Neutrophil (primary cell): ENCODE measurements at regions not wholly inside any gene's neighbourhood (a gene's known extent, or its start where the extent isn't known, plus 50 kb on each side); places are given as distances from the start of the nearest gene placed in this dataset.

Experiments used
- H3K27ac ChIP-seq: fragments of 200-600 bp; sonication (generic); 2 replicates; pipeline ENCODE4 v1.5.1; 2016; ENCODE audit warnings: mild to moderate bottlenecking, moderate library complexity
- H3K27me3 ChIP-seq: fragments of 200-600 bp; sonication (generic); 2 replicates; pipeline ENCODE4 v1.6.0; 2016; ENCODE audit warnings: mild to moderate bottlenecking
- H3K36me3 ChIP-seq: fragments of 200-600 bp; sonication (generic); 2 replicates; pipeline ENCODE4 v1.5.1; 2017
- H3K4me1 ChIP-seq, 2 experiments: fragments of 200-600 bp in 1 of 2; sonication (generic) in 1 of 2; 1 replicate in 1 of 2; 2 replicates in 1 of 2; pipeline versions ENCODE4 v1.5.1 to v1.6.1; 2013 to 2016; ENCODE audit warnings: low read depth in 1 of 2, low read length in 1 of 2, mild to moderate bottlenecking in 1 of 2, moderate library complexity in 1 of 2; ENCODE audit not compliant: control insufficient read depth in 1 of 2, insufficient read depth in 1 of 2
- H3K4me3 ChIP-seq, 2 experiments: fragments of 200-600 bp in 1 of 2; sonication (generic) in 1 of 2; 1 replicate in 1 of 2; 2 replicates in 1 of 2; pipeline ENCODE4 v1.5.1; 2013 to 2016; ENCODE audit warnings: low read depth in 1 of 2, low read length in 1 of 2, mild to moderate bottlenecking in 1 of 2, moderate library complexity in 1 of 2
- H3K9me3 ChIP-seq: fragments of 200-600 bp; sonication (generic); 2 replicates; pipeline ENCODE4 v1.5.1; 2016
- CTCF ChIP-seq: fragments of 200-600 bp; sonication (generic); IDR thresholded peaks from 2 replicates; pipeline ENCODE4 v1.5.1; 2016; ENCODE audit warnings: antibody characterized with exemption

DNA sequence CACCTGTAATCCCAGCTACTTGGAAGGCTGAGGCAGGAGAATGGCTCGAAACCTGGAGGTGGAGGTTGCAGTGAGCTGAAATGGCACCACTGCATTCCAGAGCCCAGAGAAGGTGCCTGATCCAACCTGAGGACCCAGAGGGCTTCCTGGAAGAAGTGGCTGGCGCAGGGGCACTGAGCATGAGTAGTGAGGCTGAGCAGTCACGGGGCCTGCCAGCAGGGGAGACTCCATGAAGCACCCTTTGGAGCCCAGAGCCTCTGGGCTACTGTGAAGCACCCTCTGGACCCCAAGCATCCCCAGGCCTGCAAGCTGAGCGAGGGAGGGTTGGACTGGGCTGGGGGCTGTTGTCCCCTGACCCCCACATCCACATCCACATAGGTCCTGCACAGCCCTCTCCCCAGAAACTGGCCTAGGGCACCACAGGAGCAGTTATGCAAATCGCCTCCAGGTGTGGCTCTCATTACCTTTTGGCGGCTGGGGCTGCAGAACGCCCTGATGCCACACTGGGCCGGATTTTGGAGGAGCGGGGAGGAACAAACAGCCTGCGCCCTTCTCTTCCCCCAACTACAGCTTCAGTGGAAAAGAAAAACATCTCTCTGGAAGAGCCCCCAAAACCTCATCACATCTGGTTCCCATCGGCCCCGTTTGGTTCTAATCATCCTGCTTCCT lies 78.2 kb upstream of the TARDBP start:
- Histone ChIP-seq H3K9me3 (no peaks in the 10 kb centered on the region), H3K4me1 (no peaks in the 10 kb centered on the region), H3K27me3 (no peaks in the 10 kb centered on the region), H3K4me3 (no peak overlapping the region), H3K36me3 (no peaks in the 10 kb centered on the region), H3K27ac (no peak overlapping the region)
- no peak for TF ChIP-seq CTCF

GRCh38 chr1:10935246-10935645 lies 77.2 kb upstream of the TARDBP start:
- no peak for TF ChIP-seq CTCF
- Histone ChIP-seq H3K4me3 (no peak overlapping the region), H3K27me3 (peaks cover 9% of the 10 kb centered on the region), H3K36me3 (no peaks in the 10 kb centered on the region), H3K27ac (no peak overlapping the region), H3K9me3 (no peaks in the 10 kb centered on the region), H3K4me1 (no peaks in the 10 kb centered on the region)

GRCh38 chr1:10935724-10936123 lies 76.7 kb upstream of the TARDBP start:
- H3K4me1 ChIP-seq: no peaks in the 10 kb centered on the region
- no peak for TF ChIP-seq CTCF
- H3K4me3 ChIP-seq: no peak overlapping the region
- H3K36me3 ChIP-seq: no peaks in the 10 kb centered on the region
- no peaks in the 10 kb centered on the region for H3K9me3 ChIP-seq
- H3K27ac ChIP-seq: no peak overlapping the region
- H3K27me3 ChIP-seq: peaks cover 14% of the 10 kb centered on the region

DNA sequence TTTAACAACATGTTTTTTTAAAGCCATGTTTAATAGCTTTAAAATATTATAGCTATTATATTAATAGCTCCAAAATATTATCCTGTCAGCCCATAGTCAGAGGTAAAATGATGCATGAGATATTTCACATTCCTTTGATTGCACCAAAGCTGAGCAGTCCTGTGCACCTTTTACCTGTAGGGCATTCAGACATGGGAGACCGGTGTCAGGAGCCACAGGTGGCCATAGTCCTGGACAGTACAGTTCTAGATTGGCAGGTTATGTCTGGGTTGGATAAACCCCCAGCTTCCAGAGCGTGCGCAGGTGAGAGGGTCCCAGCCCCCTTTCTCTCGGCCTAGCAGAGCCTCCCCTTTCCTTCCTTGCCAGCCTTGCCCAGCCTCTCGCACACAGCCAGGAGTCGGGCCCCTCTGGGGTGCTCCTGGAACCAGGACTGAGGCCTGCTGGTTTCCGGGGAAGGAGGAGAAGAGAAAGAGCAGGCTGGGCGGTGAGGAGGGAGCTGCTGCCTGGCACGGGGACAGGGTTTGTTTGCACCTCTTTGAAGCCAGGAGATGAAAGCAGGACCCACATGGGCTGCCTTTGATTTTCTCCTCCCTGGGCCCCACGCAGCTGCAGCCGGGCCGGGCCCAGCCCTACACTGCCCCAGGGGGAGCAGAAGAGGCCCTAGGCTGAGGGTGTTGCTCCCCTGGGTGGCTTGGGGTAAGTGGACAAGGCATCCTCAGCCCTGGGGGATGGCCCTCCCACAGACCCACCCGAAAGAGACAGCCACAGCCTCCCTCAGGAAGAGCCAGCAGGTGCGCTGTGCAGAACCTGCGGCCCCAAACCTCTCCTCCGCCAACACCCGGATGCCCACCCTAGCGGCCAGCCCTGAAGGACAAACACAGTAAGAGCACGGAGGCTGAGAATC lies 75.2 kb upstream of the TARDBP start:
- H3K4me3 ChIP-seq: no peak overlapping the region
- no peaks in the 10 kb centered on the region for H3K9me3 ChIP-seq
- H3K27me3 ChIP-seq: peaks cover 26% of the 10 kb centered on the region
- no peaks in the 10 kb centered on the region for H3K4me1 ChIP-seq
- no peak overlapping the region for H3K27ac ChIP-seq
- no peak for TF ChIP-seq CTCF
- H3K36me3 ChIP-seq: no peaks in the 10 kb centered on the region

DNA sequence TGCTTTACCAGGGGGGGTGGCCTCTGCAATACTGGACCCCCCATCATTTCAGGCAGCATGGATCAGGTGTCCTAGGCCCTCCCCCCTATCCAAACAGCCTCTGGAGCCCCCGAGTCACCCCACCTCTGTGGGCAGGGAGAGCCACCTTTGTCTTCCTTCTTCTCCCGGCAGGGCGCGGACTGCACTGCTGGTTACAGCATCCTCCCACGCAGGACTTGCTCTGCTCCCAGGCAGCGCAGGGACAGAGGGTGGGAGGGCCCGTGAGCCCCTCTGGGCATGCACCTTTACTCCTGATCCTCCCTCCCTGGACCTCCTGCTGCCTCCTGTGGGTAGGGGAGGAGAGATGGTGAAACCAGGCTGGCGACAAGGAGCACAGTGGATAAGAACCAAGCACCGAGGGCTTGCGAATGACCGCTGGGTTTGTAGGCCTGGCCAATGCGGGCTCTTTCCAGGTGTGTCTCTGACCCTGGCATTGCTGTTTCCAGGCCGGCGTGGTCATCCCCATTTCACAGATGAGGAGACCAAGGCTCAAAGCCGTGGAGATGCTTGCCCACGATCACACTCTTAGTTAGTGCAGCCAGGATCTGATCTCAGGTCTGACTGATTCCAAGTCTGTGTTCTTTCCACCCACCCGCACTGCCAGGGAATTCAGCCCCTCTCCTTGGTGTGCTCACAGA lies 73.6 kb upstream of the TARDBP start:
- Histone ChIP-seq H3K27ac (no peak overlapping the region), H3K4me3 (no peak overlapping the region)

More for the DNA sequence above, 73.6 kb upstream of the TARDBP start:
- no peak for TF ChIP-seq CTCF
- Histone ChIP-seq H3K9me3 (no peaks in the 10 kb centered on the region), H3K36me3 (no peaks in the 10 kb centered on the region), H3K4me1 (no peaks in the 10 kb centered on the region), H3K27me3 (peaks cover 42% of the 10 kb centered on the region)
